Small intestine (tissue), 7 donors: ENCODE measurements at regions not wholly inside any gene's neighbourhood (a gene's known extent, or its start where the extent isn't known, plus 50 kb on each side); places are given as distances from the start of the nearest gene placed in this dataset.
A peak's percentile ranks its signal among the peaks of the same experiment; 100 is the strongest.

Experiments used
- DNase-seq, 2 donors: peaks; one replicate each; pipeline versions ENCODE4 v3.0.0 to v3.0.0-alpha.2; 2013
- FAIRE-seq: peaks from 2 replicates; lab custom pipeline; 2012; peaks lifted over from hg19 to GRCh38; lab: Jason Lieb, UNC
- H3K27ac ChIP-seq, 3 donors: one replicate each; pipeline ENCODE4 v1.5.1; 2013; ENCODE audit warnings: low read length in 2 of 3, mild to moderate bottlenecking in 2 of 3, control low read depth in 1 of 3, inconsistent platforms in 1 of 3, low read depth in 1 of 3, moderate library complexity in 1 of 3
- H3K27me3 ChIP-seq, 3 donors: one replicate each; pipeline ENCODE4 v1.6.1; 2013; ENCODE audit warnings: low read length in 3 of 3, inconsistent platforms in 1 of 3; ENCODE audit not compliant: control insufficient read depth in 3 of 3, insufficient read depth in 3 of 3
- H3K36me3 ChIP-seq, 3 donors: one replicate each; pipeline ENCODE4 v1.6.1; 2013; ENCODE audit warnings: low read length in 3 of 3, inconsistent platforms in 1 of 3, low read depth in 1 of 3, mild to moderate bottlenecking in 1 of 3, moderate library complexity in 1 of 3; ENCODE audit not compliant: control insufficient read depth in 3 of 3, insufficient read depth in 2 of 3
- H3K4me1 ChIP-seq, 3 donors: one replicate each; pipeline ENCODE4 v1.6.1; 2013; ENCODE audit warnings: low read length in 2 of 3, inconsistent platforms in 1 of 3, low read depth in 1 of 3, mild to moderate bottlenecking in 1 of 3, moderate library complexity in 1 of 3; ENCODE audit not compliant: control insufficient read depth in 3 of 3, insufficient read depth in 2 of 3
- H3K4me3 ChIP-seq, 3 donors: one replicate each; pipeline ENCODE4 v1.5.1; 2013; ENCODE audit warnings: low read length in 3 of 3, control low read depth in 1 of 3, inconsistent platforms in 1 of 3, low read depth in 1 of 3, mild to moderate bottlenecking in 1 of 3, moderate library complexity in 1 of 3
- H3K9me3 ChIP-seq, 2 donors: one replicate each; pipeline ENCODE4 v1.6.1; 2013; ENCODE audit warnings: low read depth in 1 of 2, low read length in 1 of 2; ENCODE audit not compliant: control insufficient read depth in 2 of 2, insufficient read depth in 1 of 2
- WGBS, 3 donors: extraction: QIAGEN DNeasy Blood & Tissue Kit; methylation state at CpG; one replicate each; pipeline ENCODE4 v1.1.7; 2013; 5-methylcytosine and 5-hydroxymethylcytosine counted together
- donor health status: healthy with polysubstance abuse.
- donor health status: control.
- donor health status: control.
- donor health status: Bipolar disorder and iron deficiency.
- donor health status: healthy.

DNA sequence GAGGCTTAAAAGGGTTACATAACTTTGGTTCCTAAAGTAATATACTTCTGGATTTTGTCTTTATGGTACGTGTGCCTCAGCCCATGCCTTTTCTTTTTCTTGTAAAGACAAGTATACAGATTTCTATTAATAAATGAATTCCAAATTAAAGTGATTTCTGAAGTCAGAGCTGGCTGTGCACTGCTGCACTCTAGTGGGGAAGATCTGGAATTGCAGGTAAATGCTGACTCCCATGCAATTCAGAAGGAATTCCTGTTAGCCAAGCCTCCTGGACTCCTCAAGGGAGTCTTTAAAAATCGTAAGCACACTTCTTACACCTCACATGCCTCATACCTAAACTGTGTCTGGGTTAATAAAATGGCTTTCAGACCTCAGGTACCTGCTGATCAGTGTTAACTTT is 118.4 kb upstream of the SLC7A1 start:
- Histone ChIP-seq H3K36me3 (no peaks in the 10 kb centered on the region), H3K4me3 (no peak overlapping the region), H3K27me3 (no peaks in the 10 kb centered on the region), H3K9me3 (peaks cover 0 to 9% of the 10 kb centered on the region in 2 donors), H3K27ac (no peak overlapping the region), H3K4me1 (peaks cover 0 to 6% (median 3%) of the 10 kb centered on the region in 3 donors)
- WGBS, 3 donors, result 59 to 60% (median 59%) methylated on average over 2 of the region's 2 CpGs
- FAIRE-seq, result no peak
- DNase-seq, result peak in 1 of 2 donors; percentile 51

- no peak for FAIRE-seq
- no peaks in the 10 kb centered on the region for H3K36me3 ChIP-seq
- 35 to 56% (median 49%) methylated on average over 4 of the region's 4 CpGs for WGBS, 3 donors
- no peak overlapping the region for H3K27ac ChIP-seq
- H3K27me3 ChIP-seq, result no peaks in the 10 kb centered on the region
- no peak for DNase-seq
- H3K4me1 ChIP-seq, result peaks cover 0 to 6% (median 3%) of the 10 kb centered on the region in 3 donors
- peaks cover 0 to 14% of the 10 kb centered on the region in 2 donors for H3K9me3 ChIP-seq
- no peak overlapping the region for H3K4me3 ChIP-seq
Measured at GRCh38 chr13:29711776-29712175, 116.3 kb upstream of the SLC7A1 start.

DNA sequence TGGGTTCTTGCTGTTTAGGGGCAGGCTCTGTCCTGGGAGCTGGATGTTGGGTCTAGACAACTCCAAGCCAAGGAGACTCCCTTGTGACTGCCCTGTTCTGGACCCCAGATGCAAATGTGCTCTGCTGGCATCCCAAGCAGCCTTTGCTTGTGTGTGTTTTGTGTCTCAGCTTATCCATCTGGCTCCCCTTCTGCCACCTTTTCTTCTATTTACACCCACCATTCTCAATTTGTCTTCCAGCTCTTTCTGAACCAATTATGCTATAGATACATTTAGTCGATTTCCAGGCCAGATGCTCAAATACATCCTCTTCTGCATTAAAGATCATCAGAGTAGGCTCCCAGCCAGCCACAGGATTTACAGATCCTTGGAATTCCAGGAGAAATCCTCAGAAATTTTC is 115.0 kb upstream of the SLC7A1 start:
- no peak overlapping the region for H3K4me3 ChIP-seq
- no peaks in the 10 kb centered on the region for H3K27me3 ChIP-seq
- no peak for DNase-seq
- no peak overlapping the region for H3K27ac ChIP-seq
- WGBS, 3 donors, result 86 to 95% (median 93%) methylated on average over 1 of the region's 1 CpG
- peaks cover 0 to 6% (median 3%) of the 10 kb centered on the region in 3 donors for H3K4me1 ChIP-seq
- no peaks in the 10 kb centered on the region for H3K36me3 ChIP-seq
- H3K9me3 ChIP-seq, result peaks cover 0 to 22% of the 10 kb centered on the region in 2 donors
- no peak for FAIRE-seq

GRCh38 chr13:29709407-29710069 is 114.0 kb upstream of the SLC7A1 start:
- peaks cover 0 to 6% (median 3%) of the 10 kb centered on the region in 3 donors for H3K4me1 ChIP-seq
- no peak overlapping the region for H3K27ac ChIP-seq
- DNase-seq (peak in 1 of 2 donors; percentile 20), FAIRE-seq (no peak)
- 20 to 51% (median 39%) methylated on average over 14 of the region's 14 CpGs for WGBS, 3 donors
- no peak overlapping the region for H3K4me3 ChIP-seq
- no peaks in the 10 kb centered on the region for H3K27me3 ChIP-seq
- H3K9me3 ChIP-seq, result peaks cover 0 to 21% of the 10 kb centered on the region in 2 donors
- H3K36me3 ChIP-seq, result no peaks in the 10 kb centered on the region

GRCh38 chr13:29707876-29708543 is 112.5 kb upstream of the SLC7A1 start:
- H3K36me3 ChIP-seq, result no peaks in the 10 kb centered on the region
- no peak overlapping the region for H3K27ac ChIP-seq
- WGBS, 3 donors, result 46 to 69% (median 50%) methylated on average over 7 of the region's 7 CpGs
- FAIRE-seq (no peak), DNase-seq (peak; percentile 46 to 50)
- H3K4me3 ChIP-seq, result no peak overlapping the region
- peaks cover 0 to 13% of the 10 kb centered on the region in 2 donors for H3K9me3 ChIP-seq
- no peaks in the 10 kb centered on the region for H3K27me3 ChIP-seq
- peaks cover 0 to 6% (median 3%) of the 10 kb centered on the region in 3 donors for H3K4me1 ChIP-seq

- H3K27ac ChIP-seq, result no peak overlapping the region
- peaks cover 0 to 13% of the 10 kb centered on the region in 2 donors for H3K9me3 ChIP-seq
- WGBS, 3 donors, result 82 to 86% (median 84%) methylated on average over 9 of the region's 9 CpGs
- DNase-seq (no peak), FAIRE-seq (no peak)
- H3K4me1 ChIP-seq, result peaks cover 0 to 4% (median 0%) of the 10 kb centered on the region in 3 donors
- no peaks in the 10 kb centered on the region for H3K36me3 ChIP-seq
- no peak overlapping the region for H3K4me3 ChIP-seq
- no peaks in the 10 kb centered on the region for H3K27me3 ChIP-seq
Measured at GRCh38 chr13:29706923-29707322, 111.4 kb upstream of the SLC7A1 start.

DNA sequence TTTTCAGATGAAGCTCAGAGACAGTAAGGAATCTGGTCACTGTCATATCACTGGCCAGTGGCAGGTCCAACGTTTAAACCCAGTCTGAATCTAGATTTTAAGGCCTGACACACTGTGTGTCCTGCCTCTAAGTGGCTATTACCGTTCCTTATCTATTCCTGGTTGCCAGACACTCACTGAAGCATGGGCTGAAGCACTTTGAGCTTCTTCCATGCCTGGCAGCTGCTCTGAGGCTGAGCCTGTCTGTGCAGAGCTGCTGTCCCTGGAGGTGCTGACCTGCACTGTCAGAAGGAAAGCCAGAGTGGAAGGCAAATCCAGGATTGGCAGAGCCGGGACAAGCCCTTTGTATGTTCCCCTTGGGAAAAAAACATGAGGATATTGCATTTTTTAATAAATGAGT is 109.2 kb upstream of the SLC7A1 start:
- H3K9me3 ChIP-seq, result peaks cover 0 to 13% of the 10 kb centered on the region in 2 donors
- FAIRE-seq (no peak), DNase-seq (peak in 1 of 2 donors; percentile 8)
- no peaks in the 10 kb centered on the region for H3K27me3 ChIP-seq
- no peaks in the 10 kb centered on the region for H3K36me3 ChIP-seq
- H3K4me3 ChIP-seq, result no peak overlapping the region
- no peaks in the 10 kb centered on the region for H3K4me1 ChIP-seq
- H3K27ac ChIP-seq, result no peak overlapping the region
- WGBS, 3 donors, result 21 to 38% (median 27%) methylated on average over 3 of the region's 3 CpGs

- Histone ChIP-seq H3K27me3 (no peaks in the 10 kb centered on the region), H3K9me3 (peaks cover 0 to 13% of the 10 kb centered on the region in 2 donors), H3K36me3 (no peaks in the 10 kb centered on the region), H3K4me3 (no peak overlapping the region), H3K27ac (no peak overlapping the region), H3K4me1 (no peaks in the 10 kb centered on the region)
- no peak for DNase-seq
- WGBS, 3 donors, result 73 to 80% (median 75%) methylated on average over 4 of the region's 4 CpGs
- no peak for FAIRE-seq
Measured at GRCh38 chr13:29703421-29703820, 107.9 kb upstream of the SLC7A1 start.
